VCaP (cell line): ENCODE measurements at regions not wholly inside any gene's neighbourhood (a gene's known extent, or its start where the extent isn't known, plus 50 kb on each side); places are given as distances from the start of the nearest gene placed in this dataset.

Source experiments
- H3K27ac ChIP-seq: fragments of 450-650 bp; 2 replicates; pipeline ENCODE4 v1.5.1; 2017
- CTCF ChIP-seq: fragments of 450-650 bp; conservative IDR thresholded peaks from 2 replicates; pipeline ENCODE4 v1.5.1; 2017; ENCODE audit warnings: mild to moderate bottlenecking, moderate library complexity

GRCh38 chr3:106773795-106774194, 603.4 kb upstream of the CCDC54 start:
- TF ChIP-seq CTCF, result no peak

GRCh38 chr3:106783231-106783630, 594.0 kb upstream of the CCDC54 start:
- no peak overlapping the region for H3K27ac ChIP-seq
- no peak for TF ChIP-seq CTCF

More at GRCh38 chr3:106773795-106774194, 603.4 kb upstream of the CCDC54 start:
- no peak overlapping the region for H3K27ac ChIP-seq

- no peak for TF ChIP-seq CTCF
- no peak overlapping the region for H3K27ac ChIP-seq
Observed at GRCh38 chr3:106789276-106789675, 588.0 kb upstream of the CCDC54 start.

DNA sequence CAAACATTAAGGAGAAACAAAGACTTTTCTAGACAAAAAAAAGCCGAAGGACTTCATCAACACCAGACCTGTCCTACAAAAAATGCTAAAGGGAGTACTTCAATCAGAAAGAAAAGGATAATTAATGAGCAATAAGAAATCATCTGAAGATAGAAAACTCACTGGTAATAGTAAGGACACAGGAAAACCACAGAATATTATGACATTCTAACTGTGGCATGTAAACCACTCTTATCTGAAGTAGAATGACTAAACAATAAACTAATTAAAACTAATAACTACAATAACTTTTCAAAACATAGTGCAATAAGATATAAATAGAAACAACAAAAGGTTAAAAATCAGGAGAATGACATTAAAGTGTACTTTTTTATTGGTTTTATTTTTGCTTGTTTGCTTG, 584.5 kb upstream of the CCDC54 start:
- TF ChIP-seq CTCF, result no peak
- no peak overlapping the region for H3K27ac ChIP-seq

GRCh38 chr3:106794442-106794841, 582.8 kb upstream of the CCDC54 start:
- no peak for TF ChIP-seq CTCF
- H3K27ac ChIP-seq, result no peak overlapping the region

DNA sequence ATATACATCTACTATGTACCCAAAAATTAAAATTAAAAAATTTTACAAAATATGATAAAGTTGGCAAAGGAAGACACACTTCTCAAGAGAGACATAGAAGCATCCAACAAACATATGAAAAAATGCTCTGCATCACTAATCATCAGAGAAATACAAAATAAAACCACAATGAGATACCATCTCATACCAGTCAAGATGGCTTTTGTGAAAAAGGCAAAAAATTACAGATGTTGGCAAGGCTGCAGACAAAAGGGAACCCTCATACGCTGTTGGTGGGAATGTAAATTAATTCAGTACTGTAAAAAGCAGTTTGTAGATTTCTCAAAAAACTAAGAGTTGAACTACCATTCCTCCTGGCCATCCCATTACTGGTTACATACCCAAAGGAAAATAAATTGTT, 581.7 kb upstream of the CCDC54 start:
- H3K27ac ChIP-seq, result no peak overlapping the region
- TF ChIP-seq CTCF, result no peak

GRCh38 chr3:106797461-106797860, 579.8 kb upstream of the CCDC54 start:
- no peak for TF ChIP-seq CTCF
- H3K27ac ChIP-seq, result no peak overlapping the region

DNA sequence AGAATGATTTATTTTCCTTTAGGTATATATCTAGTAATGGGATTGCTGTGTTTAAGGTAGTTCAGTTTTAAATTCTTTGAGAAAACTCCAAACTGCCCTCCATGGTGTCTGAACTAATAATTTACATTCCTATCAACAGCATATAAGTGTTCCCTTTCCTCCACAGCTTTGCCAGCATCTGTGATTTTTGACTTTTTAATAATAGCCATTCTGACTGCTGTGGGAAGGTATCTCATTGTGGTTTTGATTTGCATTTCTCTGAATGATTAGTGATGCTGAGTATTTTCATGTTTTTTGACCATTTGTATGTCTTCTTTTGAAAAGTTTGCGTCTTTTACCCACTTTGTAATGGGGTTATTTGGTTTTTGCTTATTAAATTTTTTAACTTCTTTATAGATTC, 571.6 kb upstream of the CCDC54 start:
- H3K27ac ChIP-seq, result no peak overlapping the region
- no peak for TF ChIP-seq CTCF
